ENCODE measurements at regions not wholly inside any gene's neighbourhood (a gene's known extent, or its start where the extent isn't known, plus 50 kb on each side); places are given as distances from the start of the nearest gene placed in this dataset.
A peak's percentile ranks its signal among the peaks of the same experiment; 100 is the strongest.
"Not testable (repeated sequence)": the region's sequence is repeated elsewhere in the genome, so short reads cannot be mapped to it uniquely, and the experiment has no call there.

DNA sequence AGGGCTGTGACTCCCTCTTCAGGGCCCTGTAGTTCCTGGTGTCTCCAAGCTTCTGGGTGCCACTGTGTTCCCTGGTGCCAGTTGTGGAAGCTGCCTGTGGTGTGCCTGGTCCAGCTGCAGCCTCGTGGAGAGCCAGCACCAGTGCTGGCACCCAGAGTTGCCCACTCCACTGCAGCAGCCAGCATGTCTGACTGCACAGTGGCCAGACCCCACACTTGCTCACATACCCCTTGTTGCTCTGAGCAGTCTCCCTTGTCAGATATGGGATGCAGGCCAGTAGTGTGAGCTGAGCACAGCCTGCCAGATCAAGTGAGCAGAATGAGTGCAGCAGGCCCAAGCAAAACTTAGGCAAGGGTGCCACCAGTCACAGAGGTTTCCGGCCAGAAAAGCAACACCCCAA, 108.6 kb downstream of the ZMAT1 start:
- DNase-seq: no peak

DNA sequence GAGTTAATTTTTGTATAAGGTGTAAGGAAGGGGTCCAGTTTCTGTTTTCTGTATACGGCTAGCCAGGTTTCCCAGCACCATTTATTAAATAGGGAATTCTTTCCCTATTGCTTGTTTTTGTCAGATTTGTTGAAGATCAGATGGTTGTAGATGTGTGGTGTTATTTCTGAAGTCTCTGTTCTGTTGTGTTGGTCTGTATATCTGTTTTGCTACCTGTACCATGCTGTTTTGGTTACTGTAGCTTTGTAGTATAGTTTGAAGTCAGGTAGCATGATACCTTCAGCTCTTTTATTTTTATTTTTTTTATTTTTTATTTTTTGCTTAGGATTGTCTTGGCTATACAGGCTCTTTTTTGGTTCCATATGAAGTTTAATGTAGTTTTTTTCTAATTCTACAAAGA, 114.1 kb downstream of the ZMAT1 start:
- not testable (repeated sequence) for DNase-seq

DNA sequence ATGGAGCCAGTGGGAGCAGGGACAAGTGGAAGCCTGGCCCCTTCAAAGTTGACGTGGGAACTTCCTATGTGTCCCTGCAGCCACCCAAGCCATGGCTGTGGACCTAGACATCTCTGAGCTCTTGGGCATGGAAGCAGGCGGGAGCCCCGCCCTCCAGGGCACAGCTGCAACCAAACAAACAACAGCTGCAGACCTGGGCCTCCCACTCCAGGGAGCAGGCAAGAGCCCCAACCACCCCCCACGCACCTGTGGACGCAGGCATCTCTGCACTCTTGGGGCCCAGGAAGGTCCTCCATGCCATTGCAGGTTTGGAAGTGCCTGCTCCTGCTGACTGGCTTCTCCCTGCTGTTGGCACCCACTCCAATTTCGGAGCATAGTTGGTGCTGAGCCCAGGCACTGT, 118.6 kb downstream of the ZMAT1 start:
- DNase-seq: no peak

DNA sequence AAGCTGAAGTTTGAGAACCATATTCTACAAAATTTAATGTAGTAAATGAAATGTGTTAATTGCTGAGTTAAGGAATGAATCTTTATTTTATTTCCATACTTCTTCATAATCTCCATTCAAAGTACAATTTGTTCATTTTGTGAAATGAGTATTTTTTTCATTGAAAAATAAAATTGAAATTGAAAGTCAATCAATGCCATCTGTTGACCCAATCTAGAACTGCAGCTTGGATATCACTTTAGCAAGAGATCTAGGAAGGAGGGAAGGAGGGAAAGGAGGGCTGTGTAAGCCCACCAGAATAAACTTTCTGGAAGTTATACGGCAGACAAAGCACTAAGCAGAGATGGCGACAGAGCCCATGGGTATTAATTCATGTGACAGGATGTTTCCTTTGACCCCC, 128.4 kb downstream of the ZMAT1 start:
- DNase-seq: no peak

DNA sequence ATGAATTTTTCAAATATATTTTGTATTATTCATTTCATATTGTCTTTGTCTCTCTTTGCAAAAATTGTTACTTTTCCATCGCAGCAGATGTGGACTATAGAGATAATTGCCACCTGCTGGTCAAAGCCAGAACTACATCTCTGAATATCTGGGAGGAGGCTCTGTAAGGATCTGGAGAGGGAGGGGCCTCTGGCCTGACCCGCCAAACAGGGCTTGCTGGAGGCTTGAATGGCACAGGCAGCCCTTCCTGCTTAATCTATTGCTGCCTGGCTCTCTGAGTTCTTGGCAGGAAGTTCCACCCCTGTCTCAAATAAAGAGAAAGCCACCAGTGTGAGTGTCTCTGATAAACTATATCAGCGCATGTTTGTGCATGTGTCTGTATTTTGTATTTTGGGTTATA, 132.4 kb downstream of the ZMAT1 start:
- peak; percentile 47 for DNase-seq

DNA sequence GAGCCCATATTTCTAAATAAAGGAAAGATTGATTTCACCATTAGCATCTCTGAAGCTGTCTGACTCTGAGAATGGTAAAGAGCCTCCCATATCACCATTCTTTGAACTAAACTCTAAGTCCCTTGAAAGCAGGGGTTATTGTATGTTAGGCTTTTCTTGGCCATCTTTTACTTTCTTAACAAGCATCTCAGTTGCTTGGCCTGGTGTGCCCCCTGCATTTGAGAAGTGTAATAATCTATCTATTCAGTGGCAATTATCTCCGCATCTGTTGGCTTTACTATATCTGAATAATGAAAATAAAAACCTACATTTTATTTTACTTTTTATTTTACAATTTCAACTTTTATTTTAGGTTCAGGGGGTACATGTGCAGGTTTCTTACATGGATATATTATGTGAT, 128.3 kb upstream of the ARMCX2 start:
- no peak for DNase-seq

DNA sequence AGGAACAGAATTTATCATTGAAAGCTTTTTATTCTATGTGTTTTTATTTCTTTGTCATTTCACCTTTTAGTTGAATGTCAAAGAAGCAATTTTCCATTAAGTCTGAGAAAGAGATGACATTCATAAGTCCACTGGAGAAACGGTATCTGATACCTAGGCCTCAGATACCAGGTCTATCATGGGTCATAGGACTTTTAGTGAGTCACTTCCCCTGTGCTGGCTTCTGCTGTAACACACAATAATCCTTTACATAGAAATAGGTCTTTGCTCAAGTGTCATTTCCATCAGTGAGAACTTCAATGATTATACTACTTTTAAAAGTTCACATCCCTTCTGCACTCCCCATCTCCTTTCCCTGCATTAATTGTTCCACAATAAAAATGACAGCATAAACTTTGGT, 125.5 kb upstream of the ARMCX2 start:
- no peak for DNase-seq

DNA sequence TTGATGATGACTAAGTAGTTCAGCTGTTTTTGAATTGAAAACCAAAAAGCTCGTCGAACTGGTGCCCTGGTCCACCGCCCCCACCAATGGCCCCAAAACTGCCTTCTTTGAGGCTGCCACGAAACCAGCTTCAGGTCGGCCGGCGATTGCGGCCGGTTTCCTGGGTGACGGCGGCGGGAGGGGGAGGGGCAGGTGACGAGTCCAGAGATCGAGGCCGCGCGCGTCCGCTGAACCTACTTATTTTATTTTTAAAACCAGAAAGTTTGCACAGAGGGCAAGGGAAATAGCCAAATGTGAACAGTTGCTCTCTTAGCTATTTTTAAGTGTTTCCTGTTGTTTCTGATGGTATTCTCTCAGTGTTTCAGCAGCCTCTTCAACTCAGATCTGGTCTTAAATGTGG, 120.8 kb upstream of the ARMCX2 start:
- not testable (repeated sequence) for DNase-seq

DNA sequence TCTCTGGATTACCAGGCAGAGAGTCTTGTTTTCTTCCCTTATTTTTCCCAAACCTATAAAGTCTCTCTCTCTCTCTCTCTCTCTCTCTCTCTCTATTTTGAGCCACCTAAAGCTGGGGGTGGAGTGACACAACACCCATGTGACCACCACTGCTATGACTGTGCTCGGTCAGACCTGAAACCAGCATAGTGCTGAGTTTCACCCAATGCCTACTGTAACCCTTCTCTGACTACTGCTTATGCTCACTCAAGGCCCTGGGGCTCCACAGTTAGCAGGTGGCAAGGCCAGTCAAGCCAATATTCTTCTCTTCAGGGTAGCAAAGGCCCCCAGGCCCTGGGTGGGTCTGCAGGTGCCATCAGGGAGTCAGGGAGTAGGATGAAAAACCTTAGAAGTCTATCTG, 114.7 kb upstream of the ARMCX2 start:
- no peak for DNase-seq

DNA sequence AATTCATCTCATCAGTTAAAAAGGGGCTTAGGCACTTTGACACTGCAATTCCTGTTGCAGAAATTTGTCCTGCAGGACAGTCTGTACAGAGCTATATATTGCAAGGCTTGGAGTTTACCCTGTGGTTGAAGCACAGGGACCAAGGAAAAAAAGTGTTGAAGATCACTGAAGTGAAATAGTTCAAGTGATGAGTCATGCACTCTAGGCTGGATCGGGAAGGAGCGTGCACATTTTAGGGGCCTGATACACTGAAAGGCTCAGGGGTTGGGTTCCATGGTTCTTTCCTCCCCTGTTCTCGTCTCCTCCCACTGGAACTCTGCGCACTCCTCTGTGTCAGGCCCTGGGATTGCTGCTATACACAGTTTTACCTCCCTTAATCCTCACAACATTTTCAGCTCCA, 104.9 kb upstream of the ARMCX2 start:
- DNase-seq: no peak

DNA sequence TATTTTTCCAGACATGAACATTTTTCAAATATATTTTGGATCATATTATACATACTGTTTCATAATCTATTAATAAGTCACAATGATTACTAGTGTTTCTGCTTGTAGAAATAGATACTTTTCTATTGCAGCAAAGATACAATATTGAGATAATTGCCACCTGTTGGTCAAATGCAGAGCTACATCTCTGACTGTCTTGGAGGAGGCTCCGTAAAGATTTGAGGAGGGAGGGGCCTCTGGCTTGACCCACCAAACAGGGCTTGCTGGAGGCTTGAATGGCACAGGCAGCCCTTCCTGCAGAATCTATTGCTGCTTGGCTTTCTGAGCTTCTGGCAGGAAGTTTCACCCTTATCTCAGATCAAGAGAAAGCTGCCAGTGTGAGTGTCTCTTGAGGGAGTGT, 99.3 kb upstream of the ARMCX2 start:
- DNase-seq: peak; percentile 4

DNA sequence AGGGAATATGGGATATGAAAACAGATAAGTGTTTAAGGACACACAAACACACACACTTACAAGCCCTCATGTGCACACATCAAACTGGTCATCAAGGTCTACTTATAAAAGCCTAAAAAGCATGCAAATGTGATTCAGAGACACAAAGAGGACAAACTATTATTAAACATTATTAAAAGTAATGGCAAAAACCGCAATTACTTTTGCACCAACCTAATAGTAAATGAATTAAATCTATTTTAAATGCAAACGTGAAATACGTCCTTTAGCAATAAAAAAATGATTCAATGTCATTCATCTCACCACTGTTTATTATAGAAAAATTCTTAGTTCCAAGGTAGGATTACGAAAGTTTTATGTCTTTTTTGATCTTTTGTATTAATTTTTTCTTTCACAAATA, 91.1 kb upstream of the ARMCX2 start:
- no peak for DNase-seq

DNA sequence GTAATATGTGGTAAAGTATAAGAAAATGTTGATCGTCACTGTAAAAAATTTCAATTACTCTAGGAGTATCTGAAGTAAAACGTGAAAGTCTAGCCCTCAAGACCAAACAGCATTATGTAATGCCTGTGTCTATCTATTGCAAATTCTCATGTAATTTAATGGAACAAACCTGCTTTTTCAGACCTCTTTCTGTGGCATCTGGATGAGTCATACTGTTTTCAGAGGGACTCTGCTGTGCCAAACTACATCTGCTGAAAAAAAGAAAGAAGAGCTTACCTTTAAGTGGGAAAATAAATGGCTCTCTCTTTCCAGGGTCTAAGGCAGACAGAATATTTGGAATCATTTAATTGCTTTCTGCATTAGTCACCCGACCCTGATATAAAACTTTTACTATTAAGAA, 89.8 kb upstream of the ARMCX2 start:
- DNase-seq: no peak

DNA sequence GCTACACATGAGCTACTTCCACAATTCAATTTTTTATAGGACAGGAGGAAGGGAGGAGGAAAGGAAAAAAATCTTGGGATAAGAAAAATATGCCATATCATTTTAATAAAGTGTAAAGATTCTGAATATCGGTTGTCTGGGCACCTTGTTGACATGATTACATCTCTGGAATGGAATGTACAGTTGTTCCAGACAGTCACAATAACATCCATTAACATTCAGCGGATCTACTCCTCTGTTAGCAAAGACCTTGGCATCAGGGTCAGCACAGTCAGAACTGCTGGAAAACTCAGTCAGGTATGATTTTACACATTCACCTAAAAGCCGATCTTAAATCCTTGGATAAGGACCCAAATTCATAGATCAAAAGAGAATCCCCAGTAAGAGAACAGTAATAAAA, 85.4 kb upstream of the ARMCX2 start:
- DNase-seq: no peak

DNA sequence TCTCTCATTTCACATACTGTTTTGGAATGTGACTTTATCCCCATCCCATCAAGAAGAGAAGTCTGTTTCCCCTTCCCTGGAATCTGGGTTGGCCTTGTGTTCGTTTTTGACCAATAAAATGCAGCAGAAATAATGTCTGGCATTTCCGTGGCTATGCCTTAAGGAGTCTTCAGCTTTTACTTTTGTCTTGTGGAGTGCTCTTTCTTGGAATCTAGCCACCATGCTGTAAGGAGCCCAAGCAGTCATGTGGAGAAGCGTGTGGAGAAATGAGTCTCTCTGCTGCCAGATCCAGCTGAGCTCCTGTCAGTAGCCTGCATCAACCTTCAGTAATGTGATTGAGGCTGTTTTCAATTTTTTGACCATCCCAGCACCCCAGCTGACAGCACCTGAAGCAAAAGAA, 84.4 kb upstream of the ARMCX2 start:
- no peak for DNase-seq

DNA sequence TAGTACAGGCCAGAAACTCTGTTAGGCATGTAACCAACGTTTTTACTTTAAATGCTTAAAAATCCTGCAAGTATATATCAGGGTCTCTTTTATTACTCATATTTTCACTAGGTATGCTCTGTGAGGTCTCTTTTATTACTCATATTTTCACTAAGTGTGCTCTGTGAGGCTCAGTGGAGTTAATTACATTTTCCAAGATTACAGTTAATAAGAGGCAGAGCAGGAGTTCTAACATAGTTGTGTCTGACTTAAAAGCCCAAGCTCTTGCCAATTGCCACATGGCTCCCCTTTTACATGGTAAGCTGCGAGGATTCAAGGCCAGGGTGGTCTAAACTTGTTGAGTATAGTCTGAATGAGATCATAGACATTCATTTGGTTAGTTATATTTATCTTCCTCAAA, 81.0 kb upstream of the ARMCX2 start:
- DNase-seq: no peak

DNA sequence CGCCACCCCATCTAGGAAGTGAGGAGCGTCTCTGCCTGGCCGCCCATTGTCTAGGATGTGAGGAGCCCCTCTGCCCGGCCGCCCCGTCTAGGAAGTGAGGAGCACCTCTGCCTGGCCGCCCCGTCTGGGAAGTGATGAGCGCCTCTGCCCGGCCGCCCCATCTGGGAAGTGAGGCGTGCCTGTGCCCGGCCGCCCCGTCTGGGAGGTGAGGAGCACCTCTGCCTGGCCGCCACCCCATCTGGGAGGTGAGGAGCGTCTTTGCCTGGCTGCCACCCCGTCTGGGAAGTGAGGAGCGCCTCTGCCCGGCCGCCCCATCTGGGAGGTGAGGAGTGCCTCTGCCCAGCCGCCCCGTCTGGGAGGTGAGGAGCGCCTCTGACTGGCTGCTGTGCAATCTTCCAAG, 79.2 kb upstream of the ARMCX2 start:
- not testable (repeated sequence) for DNase-seq

DNA sequence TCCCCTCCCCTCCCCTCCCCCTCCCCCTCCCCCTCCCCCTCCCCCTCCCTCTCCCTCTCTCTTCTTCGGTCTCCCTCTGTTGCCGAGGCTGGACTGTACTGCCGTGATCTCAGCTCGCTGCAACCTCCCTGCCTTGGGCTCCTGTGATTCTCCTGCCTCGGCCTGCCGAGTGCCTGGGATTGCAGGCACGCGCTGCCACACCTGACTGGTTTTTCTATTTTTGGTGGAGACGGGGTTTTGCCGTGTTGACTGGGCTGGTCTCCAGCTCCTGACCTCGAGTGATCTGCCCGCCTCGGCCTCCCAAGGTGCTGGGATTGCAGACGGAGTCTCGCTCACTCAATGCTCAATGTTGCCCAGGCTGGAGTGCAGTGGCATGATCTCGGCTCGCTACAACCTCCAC, 78.8 kb upstream of the ARMCX2 start:
- DNase-seq: not testable (repeated sequence)

DNA sequence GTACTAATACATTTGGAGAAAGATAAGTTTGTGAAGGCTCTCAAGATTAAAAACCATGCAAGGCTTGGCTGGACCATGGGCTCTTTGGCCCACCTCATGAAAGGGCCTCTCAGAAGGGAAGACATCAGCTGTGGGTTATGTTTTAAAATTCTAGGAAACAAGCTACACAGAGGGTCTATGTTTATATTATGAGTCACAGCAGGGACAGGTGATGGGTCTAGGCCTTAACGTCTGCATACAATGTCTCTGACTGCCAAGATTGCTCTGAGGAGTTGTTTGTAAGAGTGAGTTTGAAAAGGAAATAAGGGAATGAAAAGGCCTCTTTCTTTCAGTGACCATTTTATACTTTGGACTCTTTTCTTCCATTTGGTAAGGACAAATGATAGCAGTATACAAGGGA, 77.0 kb upstream of the ARMCX2 start:
- no peak for DNase-seq

DNA sequence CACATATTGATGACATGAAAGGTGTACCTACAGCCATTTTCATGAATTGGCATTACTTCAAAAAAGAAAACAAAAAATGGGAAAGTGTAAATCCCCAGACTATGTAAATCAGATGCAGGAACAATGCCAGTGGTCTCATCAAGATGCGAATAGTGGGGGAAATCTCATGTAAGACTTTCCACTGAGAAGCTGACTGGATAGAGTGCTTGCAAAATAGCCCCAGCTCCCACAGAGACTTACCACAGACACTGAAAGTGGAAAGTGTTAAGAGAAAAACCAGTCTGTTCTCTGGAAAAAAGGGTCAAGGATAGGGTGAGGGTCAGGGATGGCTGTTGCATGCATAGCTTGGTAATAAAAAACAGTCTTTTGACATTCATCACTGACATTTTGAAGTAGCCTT, 73.2 kb upstream of the ARMCX2 start:
- DNase-seq: no peak

DNA sequence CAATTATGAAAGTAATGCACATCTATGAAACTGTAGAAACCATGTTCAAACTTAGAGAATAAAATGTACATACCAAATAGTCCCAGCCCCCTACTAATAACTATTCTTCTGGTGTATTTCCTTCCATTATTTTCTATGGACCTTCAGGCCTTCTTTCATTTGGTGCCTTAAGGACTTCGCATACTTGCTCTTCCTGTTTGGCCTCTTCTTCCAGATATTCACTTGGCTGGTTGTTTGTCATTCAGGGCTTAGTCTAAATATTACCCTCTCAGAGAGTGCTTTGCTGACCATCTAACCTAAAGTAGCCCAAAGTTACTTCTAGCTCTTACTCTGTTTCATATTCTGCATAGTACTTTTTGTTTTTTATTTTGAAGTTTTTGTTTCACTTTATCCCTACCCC, 70.3 kb upstream of the ARMCX2 start:
- no peak for DNase-seq
